GM23338 (cell line): ENCODE measurements at regions not wholly inside any gene's neighbourhood (a gene's known extent, or its start where the extent isn't known, plus 50 kb on each side); places are given as distances from the start of the nearest gene placed in this dataset.
A peak's percentile ranks its signal among the peaks of the same experiment; 100 is the strongest.

Source experiments
- ATAC-seq: fragments of 200-7000 bp; cut with Tn5 transposase; 3 replicates; pipeline ENCODE4 v1.9.1; 2020
- DNase-seq: peaks from one replicate; pipeline ENCODE4 v3.0.0-alpha.2; 2015; ENCODE audit warnings: low spot score
- H2AFZ ChIP-seq: fragments of 200-600 bp; sonication (generic); 2 replicates; pipeline ENCODE4 v1.8.0; 2016; ENCODE audit warnings: antibody characterized with exemption, mild to moderate bottlenecking, moderate library complexity
- H3F3A ChIP-seq: fragments of 200-600 bp; sonication (generic); replicated peaks from 2 replicates; pipeline ENCODE4 v1.8.0; 2017; ENCODE audit warnings: antibody characterized with exemption, mixed run types, low read depth
- H3K27ac ChIP-seq: fragments of 200-600 bp; sonication (generic); 2 replicates; pipeline ENCODE4 v1.6.1; 2016; ENCODE audit warnings: low read depth
- H3K27me3 ChIP-seq: fragments of 200-600 bp; sonication (generic); 2 replicates; pipeline ENCODE4 v1.8.0; 2016; ENCODE audit warnings: mild to moderate bottlenecking, mixed run types, moderate library complexity; ENCODE audit not compliant: insufficient read depth
- H3K36me3 ChIP-seq: fragments of 200-600 bp; sonication (generic); 2 replicates; pipeline ENCODE4 v1.8.0; 2016; ENCODE audit warnings: mild to moderate bottlenecking; ENCODE audit not compliant: insufficient read depth
- H3K4me1 ChIP-seq: fragments of 200-600 bp; sonication (generic); 2 replicates; pipeline ENCODE4 v1.8.0; 2016; ENCODE audit warnings: mild to moderate bottlenecking, moderate library complexity; ENCODE audit not compliant: insufficient read depth
- H3K4me2 ChIP-seq: fragments of 200-600 bp; sonication (generic); 2 replicates; pipeline ENCODE4 v1.7.1; 2017; ENCODE audit warnings: mixed run types
- H3K4me3 ChIP-seq: fragments of 200-600 bp; sonication (generic); 2 replicates; pipeline ENCODE4 v1.6.1; 2016; ENCODE audit warnings: mixed run types
- H3K79me2 ChIP-seq: fragments of 200-600 bp; sonication (generic); replicated peaks from 2 replicates; pipeline ENCODE4 v1.8.0; 2017; ENCODE audit warnings: mild to moderate bottlenecking; ENCODE audit not compliant: insufficient read depth
- H3K9me2 ChIP-seq: fragments of 200-600 bp; sonication (generic); 2 replicates; pipeline ENCODE4 v1.8.0; 2017; ENCODE audit not compliant: insufficient read depth
- H4K20me1 ChIP-seq: fragments of 200-600 bp; sonication (generic); replicated peaks from 2 replicates; pipeline ENCODE4 v1.8.0; 2017; ENCODE audit warnings: mild to moderate bottlenecking; ENCODE audit not compliant: insufficient read depth
- H3K27ac Mint-ChIP-seq: 2 replicates; pipeline ENCODE4 v1.8.0; 2020; ENCODE audit warnings: inconsistent platforms, mild to moderate bottlenecking, moderate library complexity, mixed read lengths
- H3K27me3 Mint-ChIP-seq: 3 replicates; pipeline ENCODE4 v1.8.0; 2022; ENCODE audit warnings: low read depth, mild to moderate bottlenecking, moderate library complexity, mixed read lengths, inconsistent platforms; ENCODE audit not compliant: insufficient read depth, poor library complexity
- H3K36me3 Mint-ChIP-seq: 3 replicates; pipeline ENCODE4 v1.8.0; 2021; ENCODE audit warnings: low read depth, mild to moderate bottlenecking, inconsistent platforms, moderate library complexity, mixed read lengths
- H3K4me1 Mint-ChIP-seq: 3 replicates; pipeline ENCODE4 v1.8.0; 2020; ENCODE audit warnings: mild to moderate bottlenecking, inconsistent platforms, mixed read lengths
- H3K4me3 Mint-ChIP-seq: 3 replicates; pipeline ENCODE4 v1.8.0; 2021; ENCODE audit warnings: moderate library complexity, mild to moderate bottlenecking, inconsistent platforms, mixed read lengths
- H3K9me3 Mint-ChIP-seq: 3 replicates; pipeline ENCODE4 v1.8.0; 2020; ENCODE audit warnings: moderate library complexity, mild to moderate bottlenecking, inconsistent platforms, mixed read lengths
- CREB1 ChIP-seq: fragments of 250-450 bp; sonication (Bioruptor Pico); IDR thresholded peaks from 2 replicates; pipeline ENCODE4 v1.5.0; 2020; ENCODE audit warnings: low read depth, mild to moderate bottlenecking, moderate library complexity
- EZH2 ChIP-seq: fragments of 200-600 bp; sonication (generic); IDR thresholded peaks from one replicate; pipeline ENCODE4 v1.8.0; 2017; ENCODE audit warnings: antibody characterized with exemption, mild to moderate bottlenecking, low read depth; ENCODE audit not compliant: unreplicated experiment
- EZH2phosphoT487 ChIP-seq: fragments of 200-600 bp; sonication (generic); IDR thresholded peaks from one replicate; pipeline ENCODE4 v1.8.1; 2018; ENCODE audit warnings: antibody characterized with exemption; ENCODE audit not compliant: unreplicated experiment
- JUNB ChIP-seq: IDR thresholded peaks from one replicate; pipeline ENCODE4 v1.6.1; 2016; ENCODE audit warnings: antibody characterized with exemption; ENCODE audit not compliant: unreplicated experiment
- NANOG ChIP-seq: IDR thresholded peaks from 2 replicates; pipeline ENCODE4 v1.6.1; 2016; ENCODE audit warnings: antibody characterized with exemption, borderline replicate concordance
- POLR2AphosphoS5 ChIP-seq: IDR thresholded peaks from 2 replicates; pipeline ENCODE4 v1.6.1; 2016; ENCODE audit warnings: antibody characterized with exemption, low read depth
- STAT1 ChIP-seq: IDR thresholded peaks from one replicate; pipeline ENCODE4 v1.6.1; 2016; ENCODE audit warnings: antibody characterized with exemption; ENCODE audit not compliant: unreplicated experiment
- ZNF114 ChIP-seq: fragments of 250-450 bp; sonication (Bioruptor Pico); IDR thresholded peaks from 2 replicates; pipeline ENCODE4 v1.5.0; 2020; ENCODE audit warnings: mild to moderate bottlenecking, moderate library complexity
- ZNF331 ChIP-seq: fragments of 250-450 bp; sonication (Bioruptor Pico); IDR thresholded peaks from 2 replicates; pipeline ENCODE4 v1.5.0; 2020; ENCODE audit warnings: low read depth, mild to moderate bottlenecking, moderate library complexity
- TF ChIP-seq, protein P1 (sequence below), 2 experiments: fragments of 200-600 bp in 1 of 2; sonication (generic) in 1 of 2; conservative IDR thresholded peaks; 2 replicates each; pipeline versions ENCODE4 v1.5.1 to v1.6.1; 2016 to 2017; ENCODE audit warnings: antibody characterized with exemption in 2 of 2, low read depth in 2 of 2, mild to moderate bottlenecking in 2 of 2, moderate library complexity in 1 of 2
- TF ChIP-seq, protein P2 (sequence below): fragments of 250-450 bp; sonication (Bioruptor Pico); IDR thresholded peaks from 2 replicates; pipeline ENCODE4 v1.5.0; 2020; ENCODE audit warnings: mild to moderate bottlenecking, moderate library complexity
- TF ChIP-seq, protein P3 (sequence below): IDR thresholded peaks from 2 replicates; pipeline ENCODE4 v1.6.1; 2016; ENCODE audit warnings: antibody characterized with exemption
- TF ChIP-seq, protein P4 (sequence below): IDR thresholded peaks from one replicate; pipeline ENCODE4 v1.6.1; 2018; ENCODE audit warnings: antibody characterized with exemption; ENCODE audit not compliant: unreplicated experiment

DNA sequence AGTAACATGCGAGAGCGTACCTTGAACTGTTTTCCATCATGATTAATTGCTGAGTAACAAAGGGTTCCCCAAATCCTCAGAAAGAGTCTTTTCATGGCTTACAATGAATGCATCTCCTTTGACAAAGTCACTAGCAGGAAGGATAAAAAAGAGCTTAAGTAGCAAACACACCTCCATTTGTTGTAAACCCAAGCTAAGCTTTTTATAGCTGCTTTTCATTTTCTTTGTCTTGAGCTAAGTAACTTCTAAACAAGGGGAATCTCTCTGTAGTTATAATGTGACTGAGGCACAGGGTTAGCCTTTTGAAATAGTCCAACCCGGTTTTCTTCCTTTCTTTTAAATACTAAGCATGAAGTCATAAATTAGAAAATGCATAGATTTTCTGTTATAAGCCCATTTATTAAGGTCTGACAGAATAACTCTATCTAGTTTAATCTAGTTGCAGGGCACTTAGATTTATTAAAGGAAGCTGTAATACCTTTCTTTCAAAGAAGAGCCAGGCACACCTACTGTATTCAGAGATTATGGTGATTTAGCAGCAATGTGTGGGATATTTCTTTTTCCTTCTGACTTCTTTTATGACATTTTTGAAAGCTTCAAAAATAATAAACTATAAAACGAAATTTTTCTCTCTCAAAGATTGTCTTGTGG lies 226.9 kb upstream of the SMIM31 start:
- H3K27me3 ChIP-seq: no peaks in the 10 kb centered on the region
- peak; percentile 16 for DNase-seq
- H3K27ac Mint-ChIP-seq: peak overlapping the region; percentile 36

More for the DNA sequence above, 226.9 kb upstream of the SMIM31 start:
- Histone ChIP-seq H3K79me2 (no peaks in the 10 kb centered on the region), H3K9me2 (peaks cover 13% of the 10 kb centered on the region; the same call in 1 of the 2 replicates), H3K4me3 (no peak overlapping the region), H3K27ac (peak overlapping the region; percentile 41), H3F3A (no peaks in the 10 kb centered on the region), H2AFZ (no peak overlapping the region), H4K20me1 (no peaks in the 10 kb centered on the region), H3K4me2 (no peak overlapping the region; the same call in 1 of the 2 replicates), H3K36me3 (no peaks in the 10 kb centered on the region), H3K4me1 (peaks cover 52% of the 10 kb centered on the region)
- TF ChIP-seq, protein P1, sequence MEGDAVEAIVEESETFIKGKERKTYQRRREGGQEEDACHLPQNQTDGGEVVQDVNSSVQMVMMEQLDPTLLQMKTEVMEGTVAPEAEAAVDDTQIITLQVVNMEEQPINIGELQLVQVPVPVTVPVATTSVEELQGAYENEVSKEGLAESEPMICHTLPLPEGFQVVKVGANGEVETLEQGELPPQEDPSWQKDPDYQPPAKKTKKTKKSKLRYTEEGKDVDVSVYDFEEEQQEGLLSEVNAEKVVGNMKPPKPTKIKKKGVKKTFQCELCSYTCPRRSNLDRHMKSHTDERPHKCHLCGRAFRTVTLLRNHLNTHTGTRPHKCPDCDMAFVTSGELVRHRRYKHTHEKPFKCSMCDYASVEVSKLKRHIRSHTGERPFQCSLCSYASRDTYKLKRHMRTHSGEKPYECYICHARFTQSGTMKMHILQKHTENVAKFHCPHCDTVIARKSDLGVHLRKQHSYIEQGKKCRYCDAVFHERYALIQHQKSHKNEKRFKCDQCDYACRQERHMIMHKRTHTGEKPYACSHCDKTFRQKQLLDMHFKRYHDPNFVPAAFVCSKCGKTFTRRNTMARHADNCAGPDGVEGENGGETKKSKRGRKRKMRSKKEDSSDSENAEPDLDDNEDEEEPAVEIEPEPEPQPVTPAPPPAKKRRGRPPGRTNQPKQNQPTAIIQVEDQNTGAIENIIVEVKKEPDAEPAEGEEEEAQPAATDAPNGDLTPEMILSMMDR (conservative IDR thresholded peaks at IDR 0.05; ENCODE audit: low read depth in 2 of 2): no peak
- TF ChIP-seq EZH2 (no peak), JUNB (no peak), ZNF114 (CRISPR knock-in tag) (no peak), NANOG (no peak), CREB1 (CRISPR knock-in tag) (no peak), EZH2phosphoT487 (no peak), STAT1 (no peak), POLR2AphosphoS5 (no peak), ZNF331 (CRISPR knock-in tag) (no peak)
- TF ChIP-seq, protein P2, sequence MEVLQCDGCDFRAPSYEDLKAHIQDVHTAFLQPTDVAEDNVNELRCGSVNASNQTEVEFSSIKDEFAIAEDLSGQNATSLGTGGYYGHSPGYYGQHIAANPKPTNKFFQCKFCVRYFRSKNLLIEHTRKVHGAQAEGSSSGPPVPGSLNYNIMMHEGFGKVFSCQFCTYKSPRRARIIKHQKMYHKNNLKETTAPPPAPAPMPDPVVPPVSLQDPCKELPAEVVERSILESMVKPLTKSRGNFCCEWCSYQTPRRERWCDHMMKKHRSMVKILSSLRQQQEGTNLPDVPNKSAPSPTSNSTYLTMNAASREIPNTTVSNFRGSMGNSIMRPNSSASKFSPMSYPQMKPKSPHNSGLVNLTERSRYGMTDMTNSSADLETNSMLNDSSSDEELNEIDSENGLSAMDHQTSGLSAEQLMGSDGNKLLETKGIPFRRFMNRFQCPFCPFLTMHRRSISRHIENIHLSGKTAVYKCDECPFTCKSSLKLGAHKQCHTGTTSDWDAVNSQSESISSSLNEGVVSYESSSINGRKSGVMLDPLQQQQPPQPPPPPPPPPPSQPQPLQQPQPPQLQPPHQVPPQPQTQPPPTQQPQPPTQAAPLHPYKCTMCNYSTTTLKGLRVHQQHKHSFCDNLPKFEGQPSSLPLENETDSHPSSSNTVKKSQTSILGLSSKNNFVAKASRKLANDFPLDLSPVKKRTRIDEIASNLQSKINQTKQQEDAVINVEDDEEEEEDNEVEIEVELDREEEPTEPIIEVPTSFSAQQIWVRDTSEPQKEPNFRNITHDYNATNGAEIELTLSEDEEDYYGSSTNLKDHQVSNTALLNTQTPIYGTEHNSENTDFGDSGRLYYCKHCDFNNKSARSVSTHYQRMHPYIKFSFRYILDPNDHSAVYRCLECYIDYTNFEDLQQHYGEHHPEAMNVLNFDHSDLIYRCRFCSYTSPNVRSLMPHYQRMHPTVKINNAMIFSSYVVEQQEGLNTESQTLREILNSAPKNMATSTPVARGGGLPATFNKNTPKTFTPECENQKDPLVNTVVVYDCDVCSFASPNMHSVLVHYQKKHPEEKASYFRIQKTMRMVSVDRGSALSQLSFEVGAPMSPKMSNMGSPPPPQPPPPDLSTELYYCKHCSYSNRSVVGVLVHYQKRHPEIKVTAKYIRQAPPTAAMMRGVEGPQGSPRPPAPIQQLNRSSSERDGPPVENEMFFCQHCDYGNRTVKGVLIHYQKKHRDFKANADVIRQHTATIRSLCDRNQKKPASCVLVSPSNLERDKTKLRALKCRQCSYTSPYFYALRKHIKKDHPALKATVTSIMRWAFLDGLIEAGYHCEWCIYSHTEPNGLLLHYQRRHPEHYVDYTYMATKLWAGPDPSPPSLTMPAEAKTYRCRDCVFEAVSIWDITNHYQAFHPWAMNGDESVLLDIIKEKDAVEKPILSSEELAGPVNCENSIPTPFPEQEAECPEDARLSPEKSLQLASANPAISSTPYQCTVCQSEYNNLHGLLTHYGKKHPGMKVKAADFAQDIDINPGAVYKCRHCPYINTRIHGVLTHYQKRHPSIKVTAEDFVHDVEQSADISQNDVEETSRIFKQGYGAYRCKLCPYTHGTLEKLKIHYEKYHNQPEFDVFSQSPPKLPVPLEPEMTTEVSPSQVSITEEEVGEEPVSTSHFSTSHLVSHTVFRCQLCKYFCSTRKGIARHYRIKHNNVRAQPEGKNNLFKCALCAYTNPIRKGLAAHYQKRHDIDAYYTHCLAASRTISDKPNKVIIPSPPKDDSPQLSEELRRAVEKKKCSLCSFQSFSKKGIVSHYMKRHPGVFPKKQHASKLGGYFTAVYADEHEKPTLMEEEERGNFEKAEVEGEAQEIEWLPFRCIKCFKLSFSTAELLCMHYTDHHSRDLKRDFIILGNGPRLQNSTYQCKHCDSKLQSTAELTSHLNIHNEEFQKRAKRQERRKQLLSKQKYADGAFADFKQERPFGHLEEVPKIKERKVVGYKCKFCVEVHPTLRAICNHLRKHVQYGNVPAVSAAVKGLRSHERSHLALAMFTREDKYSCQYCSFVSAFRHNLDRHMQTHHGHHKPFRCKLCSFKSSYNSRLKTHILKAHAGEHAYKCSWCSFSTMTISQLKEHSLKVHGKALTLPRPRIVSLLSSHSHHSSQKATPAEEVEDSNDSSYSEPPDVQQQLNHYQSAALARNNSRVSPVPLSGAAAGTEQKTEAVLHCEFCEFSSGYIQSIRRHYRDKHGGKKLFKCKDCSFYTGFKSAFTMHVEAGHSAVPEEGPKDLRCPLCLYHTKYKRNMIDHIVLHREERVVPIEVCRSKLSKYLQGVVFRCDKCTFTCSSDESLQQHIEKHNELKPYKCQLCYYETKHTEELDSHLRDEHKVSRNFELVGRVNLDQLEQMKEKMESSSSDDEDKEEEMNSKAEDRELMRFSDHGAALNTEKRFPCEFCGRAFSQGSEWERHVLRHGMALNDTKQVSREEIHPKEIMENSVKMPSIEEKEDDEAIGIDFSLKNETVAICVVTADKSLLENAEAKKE (CRISPR knock-in tag): no peak
- TF ChIP-seq, protein P3, sequence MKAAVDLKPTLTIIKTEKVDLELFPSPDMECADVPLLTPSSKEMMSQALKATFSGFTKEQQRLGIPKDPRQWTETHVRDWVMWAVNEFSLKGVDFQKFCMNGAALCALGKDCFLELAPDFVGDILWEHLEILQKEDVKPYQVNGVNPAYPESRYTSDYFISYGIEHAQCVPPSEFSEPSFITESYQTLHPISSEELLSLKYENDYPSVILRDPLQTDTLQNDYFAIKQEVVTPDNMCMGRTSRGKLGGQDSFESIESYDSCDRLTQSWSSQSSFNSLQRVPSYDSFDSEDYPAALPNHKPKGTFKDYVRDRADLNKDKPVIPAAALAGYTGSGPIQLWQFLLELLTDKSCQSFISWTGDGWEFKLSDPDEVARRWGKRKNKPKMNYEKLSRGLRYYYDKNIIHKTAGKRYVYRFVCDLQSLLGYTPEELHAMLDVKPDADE: no peak
- TF ChIP-seq, protein P4, sequence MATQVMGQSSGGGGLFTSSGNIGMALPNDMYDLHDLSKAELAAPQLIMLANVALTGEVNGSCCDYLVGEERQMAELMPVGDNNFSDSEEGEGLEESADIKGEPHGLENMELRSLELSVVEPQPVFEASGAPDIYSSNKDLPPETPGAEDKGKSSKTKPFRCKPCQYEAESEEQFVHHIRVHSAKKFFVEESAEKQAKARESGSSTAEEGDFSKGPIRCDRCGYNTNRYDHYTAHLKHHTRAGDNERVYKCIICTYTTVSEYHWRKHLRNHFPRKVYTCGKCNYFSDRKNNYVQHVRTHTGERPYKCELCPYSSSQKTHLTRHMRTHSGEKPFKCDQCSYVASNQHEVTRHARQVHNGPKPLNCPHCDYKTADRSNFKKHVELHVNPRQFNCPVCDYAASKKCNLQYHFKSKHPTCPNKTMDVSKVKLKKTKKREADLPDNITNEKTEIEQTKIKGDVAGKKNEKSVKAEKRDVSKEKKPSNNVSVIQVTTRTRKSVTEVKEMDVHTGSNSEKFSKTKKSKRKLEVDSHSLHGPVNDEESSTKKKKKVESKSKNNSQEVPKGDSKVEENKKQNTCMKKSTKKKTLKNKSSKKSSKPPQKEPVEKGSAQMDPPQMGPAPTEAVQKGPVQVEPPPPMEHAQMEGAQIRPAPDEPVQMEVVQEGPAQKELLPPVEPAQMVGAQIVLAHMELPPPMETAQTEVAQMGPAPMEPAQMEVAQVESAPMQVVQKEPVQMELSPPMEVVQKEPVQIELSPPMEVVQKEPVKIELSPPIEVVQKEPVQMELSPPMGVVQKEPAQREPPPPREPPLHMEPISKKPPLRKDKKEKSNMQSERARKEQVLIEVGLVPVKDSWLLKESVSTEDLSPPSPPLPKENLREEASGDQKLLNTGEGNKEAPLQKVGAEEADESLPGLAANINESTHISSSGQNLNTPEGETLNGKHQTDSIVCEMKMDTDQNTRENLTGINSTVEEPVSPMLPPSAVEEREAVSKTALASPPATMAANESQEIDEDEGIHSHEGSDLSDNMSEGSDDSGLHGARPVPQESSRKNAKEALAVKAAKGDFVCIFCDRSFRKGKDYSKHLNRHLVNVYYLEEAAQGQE: no peak
- Mint-ChIP-seq H3K4me1 (peaks cover 45% of the 10 kb centered on the region), H3K9me3 (peaks cover 13% of the 10 kb centered on the region; the same call in 2 of the 3 replicates), H3K36me3 (peaks cover 16% of the 10 kb centered on the region), H3K27me3 (peaks cover 2% of the 10 kb centered on the region), H3K4me3 (no peak overlapping the region)
- ATAC-seq: peak; percentile 71
